ENCODE measurements at regions not wholly inside any gene's neighbourhood (a gene's known extent, or its start where the extent isn't known, plus 50 kb on each side); places are given as distances from the start of the nearest gene placed in this dataset.
"Not testable (repeated sequence)": the region's sequence is repeated elsewhere in the genome, so short reads cannot be mapped to it uniquely, and the experiment has no call there.

GRCh38 chr10:38209332-38209731, 115.2 kb downstream of the ZNF37A start:
- ChIA-PET CTCF (no interaction called here), POLR2A (no interaction called here)
- DNase-seq (ENCODE audit: low read depth, low spot score), result no peak
- H3K4me3 ChIP-seq (ENCODE audit: low read depth, low read length), result no peak overlapping the region
- TF ChIP-seq CTCF (IDR thresholded peaks at IDR 0.05; ENCODE audit: insufficient read depth, low read length, missing control alignments), result no peak

- CTCF ChIA-PET; POLR2A ChIA-PET; DNase-seq (ENCODE audit: low read depth, low spot score); H3K4me3 ChIP-seq (ENCODE audit: low read depth, low read length): not testable (repeated sequence)
Observed at GRCh38 chr10:38209748-38210147, 115.6 kb downstream of the ZNF37A start.

GRCh38 chr10:38212460-38212859, 118.3 kb downstream of the ZNF37A start:
- CTCF ChIA-PET, result no interaction called here
- no peak overlapping the region for H3K4me3 ChIP-seq (ENCODE audit: low read depth, low read length)
- no peak for TF ChIP-seq CTCF (IDR thresholded peaks at IDR 0.05; ENCODE audit: insufficient read depth, low read length, missing control alignments)
- DNase-seq (ENCODE audit: low read depth, low spot score), result no peak
- POLR2A ChIA-PET, result no interaction called here

GRCh38 chr10:38226385-38226784, 132.2 kb downstream of the ZNF37A start:
- ChIA-PET POLR2A (no interaction called here), CTCF (no interaction called here)
- H3K4me3 ChIP-seq (ENCODE audit: low read depth, low read length), result no peak overlapping the region
- DNase-seq (ENCODE audit: low read depth, low spot score), result no peak
- TF ChIP-seq CTCF (IDR thresholded peaks at IDR 0.05; ENCODE audit: insufficient read depth, low read length, missing control alignments), result no peak

- ChIA-PET POLR2A (no interaction called here), CTCF (no interaction called here)
- H3K4me3 ChIP-seq (ENCODE audit: low read depth, low read length), result no peak overlapping the region
- no peak for DNase-seq (ENCODE audit: low read depth, low spot score)
- TF ChIP-seq CTCF (IDR thresholded peaks at IDR 0.05; ENCODE audit: insufficient read depth, low read length, missing control alignments), result no peak
Observed at GRCh38 chr10:38228394-38228793, 134.3 kb downstream of the ZNF37A start.

GRCh38 chr10:38238479-38238878, 144.3 kb downstream of the ZNF37A start:
- DNase-seq (ENCODE audit: low read depth, low spot score); H3K4me3 ChIP-seq (ENCODE audit: low read depth, low read length); CTCF ChIA-PET; POLR2A ChIA-PET: not testable (repeated sequence)

- DNase-seq (ENCODE audit: low read depth, low spot score); POLR2A ChIA-PET; CTCF ChIA-PET; H3K4me3 ChIP-seq (ENCODE audit: low read depth, low read length): not testable (repeated sequence)
Observed at GRCh38 chr10:38242061-38242649, 148.0 kb downstream of the ZNF37A start.

GRCh38 chr10:38248113-38248512, 154.0 kb downstream of the ZNF37A start:
- POLR2A ChIA-PET; CTCF ChIA-PET; DNase-seq (ENCODE audit: low read depth, low spot score); H3K4me3 ChIP-seq (ENCODE audit: low read depth, low read length): not testable (repeated sequence)

- H3K4me3 ChIP-seq (ENCODE audit: low read depth, low read length); CTCF ChIA-PET; POLR2A ChIA-PET; DNase-seq (ENCODE audit: low read depth, low spot score): not testable (repeated sequence)
Observed at GRCh38 chr10:38252551-38252950, 158.4 kb downstream of the ZNF37A start.

GRCh38 chr10:38267555-38267954, 173.4 kb downstream of the ZNF37A start:
- H3K4me3 ChIP-seq (ENCODE audit: low read depth, low read length); DNase-seq (ENCODE audit: low read depth, low spot score); POLR2A ChIA-PET; CTCF ChIA-PET: not testable (repeated sequence)

GRCh38 chr10:38271031-38271430, 176.9 kb downstream of the ZNF37A start:
- H3K4me3 ChIP-seq (ENCODE audit: low read depth, low read length); DNase-seq (ENCODE audit: low read depth, low spot score); CTCF ChIA-PET; POLR2A ChIA-PET: not testable (repeated sequence)

GRCh38 chr10:38274879-38275278, 180.7 kb downstream of the ZNF37A start:
- POLR2A ChIA-PET; DNase-seq (ENCODE audit: low read depth, low spot score); CTCF ChIA-PET; H3K4me3 ChIP-seq (ENCODE audit: low read depth, low read length): not testable (repeated sequence)

- POLR2A ChIA-PET, CTCF ChIA-PET: not testable (repeated sequence)
Observed at GRCh38 chr10:38292560-38292959, 198.4 kb downstream of the ZNF37A start.

More at GRCh38 chr10:38292560-38292959, 198.4 kb downstream of the ZNF37A start:
- H3K4me3 ChIP-seq (ENCODE audit: low read depth, low read length); DNase-seq (ENCODE audit: low read depth, low spot score): not testable (repeated sequence)

Data from AG04449 (cell line).